T-helper 1 cell treated with Interleukin-12 subunit alpha and Interleukin-12 subunit beta and Interleukin-4 antibody, amounts not matched to agents 30 ng/mL and 1 ng/mL, for 36 hours (primary cell): ENCODE measurements at regions not wholly inside any gene's neighbourhood (a gene's known extent, or its start where the extent isn't known, plus 50 kb on each side); places are given as distances from the start of the nearest gene placed in this dataset.
"Not testable (repeated sequence)": the region's sequence is repeated elsewhere in the genome, so short reads cannot be mapped to it uniquely, and the experiment has no call there.

Experiments used
- intact Hi-C: fragments of 100-400 bp; cut with micrococcal nuclease; formaldehyde crosslinking; loops from one replicate; pipeline ENCODE4 v1.15.1; 2024

DNA sequence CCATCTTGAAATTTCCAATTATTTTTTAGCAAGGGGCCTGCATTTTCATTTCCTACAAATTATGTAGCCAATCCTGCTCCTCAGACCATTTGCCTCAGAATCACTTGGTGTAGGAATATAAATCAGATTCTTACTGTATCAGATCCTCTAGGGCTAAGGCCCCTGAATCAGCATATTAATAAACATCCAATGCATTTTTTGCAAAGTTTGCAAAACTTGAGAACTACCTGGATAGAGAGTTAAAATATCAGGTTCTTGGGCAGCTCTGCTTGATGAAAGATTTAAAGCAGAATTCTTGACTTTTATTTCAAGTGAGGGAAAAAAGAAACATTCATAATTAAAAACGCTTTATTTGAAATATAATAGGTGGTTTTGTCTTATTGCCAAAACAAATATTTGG, 82.2 kb upstream of the MAN1A1 start:
- intact Hi-C loops: no loop called here

DNA sequence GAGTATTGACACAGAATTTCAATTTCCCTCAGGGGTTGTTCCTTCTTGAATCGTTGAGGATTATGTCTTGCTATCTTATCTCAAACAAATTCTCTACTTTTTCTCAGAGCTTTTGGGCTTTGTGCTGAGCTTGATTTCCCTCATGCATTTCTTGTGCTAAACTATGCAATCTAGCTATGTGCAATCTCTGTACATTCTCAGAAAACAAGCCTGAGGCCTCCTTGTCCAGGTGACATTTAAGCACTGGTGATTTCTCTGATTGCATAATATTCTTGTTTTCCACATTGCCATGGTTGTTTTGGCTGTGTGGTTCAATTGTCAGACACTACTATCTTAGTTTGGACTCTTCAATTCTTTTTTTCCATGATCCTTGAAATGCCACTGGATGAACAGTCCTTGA, 81.2 kb upstream of the MAN1A1 start:
- intact Hi-C loops: no loop called here

DNA sequence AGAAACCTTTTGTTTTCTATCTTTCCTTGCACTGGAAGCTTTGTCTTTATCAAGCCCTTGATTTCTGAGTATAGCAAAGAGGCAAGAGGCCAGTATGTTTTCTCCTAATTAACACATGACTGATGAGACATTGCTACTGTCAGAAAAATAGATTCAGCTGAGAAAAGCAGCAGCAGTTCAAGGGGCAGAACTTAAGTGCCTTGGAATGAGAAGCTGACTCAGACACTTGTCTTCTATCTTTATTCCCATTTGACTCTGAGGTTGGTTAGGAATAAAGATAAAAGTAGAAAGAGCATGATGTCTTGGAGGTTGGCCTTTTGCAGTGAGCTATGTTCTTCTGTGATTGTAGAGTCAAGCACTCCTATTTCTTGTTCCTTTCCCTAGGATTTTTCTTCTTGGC, 79.1 kb upstream of the MAN1A1 start:
- intact Hi-C loops: no loop called here

DNA sequence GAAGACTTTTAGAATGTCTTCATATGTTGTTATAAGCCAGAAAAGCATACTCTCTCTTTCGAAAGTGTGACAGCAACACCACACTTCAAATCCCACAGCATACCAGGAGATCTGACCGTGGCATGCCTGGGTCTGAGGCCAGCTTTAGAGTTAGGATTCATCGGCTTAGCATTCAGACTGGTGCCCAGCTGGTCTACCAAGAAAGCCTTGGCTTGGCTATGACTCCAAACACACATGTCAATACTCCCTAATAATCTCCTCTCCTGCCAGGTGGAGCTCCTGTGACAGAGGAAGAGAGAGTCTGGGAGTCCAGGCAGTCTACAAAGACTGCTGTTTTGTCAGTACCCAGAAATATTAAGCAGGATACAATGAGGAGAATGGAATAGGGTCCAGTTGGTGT, 77.1 kb upstream of the MAN1A1 start:
- intact Hi-C loops: no loop called here

DNA sequence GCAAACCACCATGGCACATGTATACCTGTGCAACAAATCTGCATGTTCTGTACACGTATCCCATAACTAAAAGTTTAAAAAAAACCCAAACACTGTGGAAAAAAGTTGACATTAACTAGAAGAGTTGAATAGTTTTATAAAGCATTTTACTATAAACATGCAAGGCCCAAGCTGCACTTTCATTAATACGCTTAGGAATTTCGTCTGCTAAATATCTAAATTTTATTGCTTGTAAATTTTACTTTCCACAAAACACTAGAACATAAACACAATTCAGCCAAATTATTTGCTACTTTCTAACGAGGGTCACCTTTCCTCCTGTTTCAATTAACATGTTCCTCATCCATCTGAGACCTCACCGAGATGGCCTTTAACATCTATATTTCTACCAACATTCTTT, 74.4 kb upstream of the MAN1A1 start:
- intact Hi-C loops: no loop called here

DNA sequence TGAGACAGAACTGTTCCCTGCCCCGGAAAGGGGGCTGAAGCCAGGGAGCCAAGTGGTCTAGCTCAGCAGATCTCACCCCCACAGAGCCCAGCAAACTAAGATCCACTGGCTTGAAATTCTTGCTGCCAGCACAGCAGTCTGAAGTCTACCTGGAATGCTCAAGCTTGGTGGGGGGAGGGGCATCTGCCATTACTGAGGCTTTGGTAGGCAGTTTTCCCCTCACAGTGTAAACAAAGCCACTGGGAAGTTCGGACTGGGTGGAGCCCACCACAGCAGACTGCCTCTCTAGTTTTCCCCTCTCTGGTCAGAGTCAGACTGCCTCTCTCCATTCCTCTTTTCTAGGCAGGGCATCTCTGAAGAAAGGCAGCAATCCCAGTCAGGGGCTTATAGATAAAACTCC, 68.5 kb upstream of the MAN1A1 start:
- intact Hi-C loops: not testable (repeated sequence)

DNA sequence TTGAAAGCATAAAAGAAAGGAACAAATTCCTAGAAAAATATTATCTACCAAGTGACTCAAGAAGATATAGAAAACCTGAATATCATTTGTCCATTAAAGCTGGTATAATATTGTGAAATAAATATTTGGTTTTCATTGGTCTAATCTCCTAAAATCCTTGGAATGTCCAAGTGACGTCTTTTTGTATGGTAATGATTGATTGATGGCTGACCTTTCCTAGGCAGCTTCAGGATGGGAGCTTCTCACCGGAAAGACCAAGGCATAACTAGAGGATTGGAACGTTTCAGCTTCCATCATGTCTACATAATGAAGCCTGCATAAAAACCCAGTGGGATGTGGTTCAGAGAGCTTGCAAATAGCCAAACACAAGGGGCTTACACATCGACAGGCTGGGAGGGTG, 57.6 kb upstream of the MAN1A1 start:
- intact Hi-C loops: no loop called here

DNA sequence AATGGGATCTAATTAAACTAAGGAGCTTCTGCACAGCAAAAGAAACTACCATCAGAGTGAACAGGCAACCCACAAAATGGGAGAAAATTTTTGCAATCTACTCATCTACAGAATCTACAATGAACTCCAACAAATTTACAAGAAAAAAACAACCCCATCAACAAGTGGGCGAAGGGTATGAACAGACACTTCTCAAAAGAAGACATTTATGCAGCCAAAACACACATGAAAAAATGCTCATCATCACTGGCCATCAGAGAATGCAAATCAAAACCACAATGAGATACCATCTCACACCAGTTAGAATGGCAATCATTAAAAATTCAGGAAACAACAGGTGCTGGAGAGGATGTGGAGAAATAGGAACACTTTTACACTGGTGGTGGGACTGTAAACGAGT, 55.6 kb upstream of the MAN1A1 start:
- intact Hi-C loops: not testable (repeated sequence)
